ENCODE measurements at regions not wholly inside any gene's neighbourhood (a gene's known extent, or its start where the extent isn't known, plus 50 kb on each side); places are given as distances from the start of the nearest gene placed in this dataset.

DNA sequence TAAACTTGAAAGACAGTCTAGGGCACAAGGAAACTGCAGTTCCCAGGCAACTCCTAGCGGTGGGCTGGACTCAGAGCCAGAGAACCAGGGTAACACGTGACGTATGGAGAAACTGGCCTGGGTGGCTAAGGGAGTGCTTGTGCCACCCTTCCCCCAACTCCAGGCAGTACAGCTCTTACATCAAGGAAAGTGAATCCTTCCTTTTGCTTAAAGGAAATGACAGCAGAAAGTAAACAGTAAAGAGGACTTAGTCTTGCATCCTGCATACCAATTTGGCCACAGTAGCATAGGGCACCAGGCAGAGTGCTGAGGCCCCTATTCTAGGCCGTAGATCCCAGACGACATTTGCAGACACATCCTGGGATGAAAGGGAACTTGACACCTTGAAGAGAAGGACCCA is 322.8 kb downstream of the CD109 start:
- DNase-seq (ENCODE audit: low spot score) (no peak), FAIRE-seq (no peak), ATAC-seq (no peak)
- TF ChIP-seq YY1 (IDR thresholded peaks at IDR 0.05; ENCODE audit: insufficient read depth, insufficient replicate concordance, low read depth, low read length) (no peak), PLRG1 (conservative IDR thresholded peaks at IDR 0.05) (no peak), DNMT3B (CRISPR knock-in tag; conservative IDR thresholded peaks at IDR 0.05) (no peak), MED1 (CRISPR knock-in tag; IDR thresholded peaks at IDR 0.05) (no peak)
- no peaks in the 10 kb centered on the region for H3K4me1 ChIP-seq (ENCODE audit: insufficient read depth, low read length)
- WGBS (ENCODE audit: low lambda C conversion rate), result 29% methylated on average over 5 of the region's 5 CpGs
- in situ Hi-C loops (cut with HindIII; ENCODE audit: extremely low pct_ligation_motif_present, low pct_unique_long_range_greater_than_20kb), result no loop called here
- H4K20me1 ChIP-seq (ENCODE audit: insufficient read depth, low read length), result no peaks in the 10 kb centered on the region
- no peak overlapping the region for H3K4me2 ChIP-seq (ENCODE audit: low read depth, low read length)
- no peaks in the 10 kb centered on the region for H3K27me3 ChIP-seq (ENCODE audit: control insufficient read depth in 1 of 2, insufficient read depth in 2 of 2, low read length in 2 of 2)
- intact Hi-C loops (cut with micrococcal nuclease; ENCODE audit: unreplicated experiment), result no loop called here
- POLR2A ChIA-PET, result no interaction called here
- H3K9ac ChIP-seq (ENCODE audit: insufficient read depth, low read depth, low read length), result no peak overlapping the region
- CTCF ChIA-PET (ENCODE audit: low intra/inter-chr PET ratio, low total read pairs), result no interaction called here
- H3K27ac ChIP-seq (ENCODE audit: extremely low read length, insufficient read depth, low read length), result no peak overlapping the region
- H3K9me3 ChIP-seq (ENCODE audit: low read length), result no peaks in the 10 kb centered on the region
- no peaks in the 10 kb centered on the region for H3K36me3 ChIP-seq (replicated peaks in 1 of 2; ENCODE audit: control insufficient read depth in 1 of 2, insufficient read depth in 2 of 2, low read length in 2 of 2)
- no peak overlapping the region for H2AFZ ChIP-seq (ENCODE audit: low read length)
- no TSS peak for BruUV-seq (replicated peaks)
- no peak overlapping the region for H3K4me3 ChIP-seq (replicated peaks in 1 of 3; ENCODE audit: insufficient read depth in 1 of 3, low read depth in 2 of 3, low read length in 3 of 3)
- no peaks in the 10 kb centered on the region for H3K79me2 ChIP-seq (ENCODE audit: insufficient read depth, low read length)

DNA sequence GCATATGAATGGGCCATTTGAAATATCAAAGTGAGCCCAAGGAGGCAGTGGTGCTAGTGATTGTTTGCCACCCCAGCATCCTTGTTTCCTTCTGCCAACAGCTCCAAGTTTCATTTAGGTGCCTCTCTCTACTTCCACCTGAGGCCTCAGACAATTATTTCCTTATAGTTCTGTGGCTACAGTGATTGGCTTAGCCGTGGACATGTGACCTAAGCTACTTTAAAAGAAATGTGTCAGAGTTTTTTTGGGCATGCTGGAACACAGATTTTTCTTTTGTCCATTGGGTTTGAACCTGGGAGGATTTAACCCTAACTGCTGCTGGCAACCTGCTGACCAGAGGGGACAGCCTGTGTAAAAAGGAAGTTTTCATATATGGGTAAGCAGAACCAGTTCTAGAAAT is 319.4 kb downstream of the CD109 start:
- DNase-seq (ENCODE audit: low spot score) (no peak), ATAC-seq (no peak), FAIRE-seq (no peak)
- no peak overlapping the region for H3K4me3 ChIP-seq (replicated peaks in 1 of 3; ENCODE audit: insufficient read depth in 1 of 3, low read depth in 2 of 3, low read length in 3 of 3)
- H2AFZ ChIP-seq (ENCODE audit: low read length), result no peak overlapping the region
- H3K79me2 ChIP-seq (ENCODE audit: insufficient read depth, low read length), result no peaks in the 10 kb centered on the region
- no peak overlapping the region for H3K27ac ChIP-seq (ENCODE audit: extremely low read length, insufficient read depth, low read length)
- no peaks in the 10 kb centered on the region for H3K36me3 ChIP-seq (replicated peaks in 1 of 2; ENCODE audit: control insufficient read depth in 1 of 2, insufficient read depth in 2 of 2, low read length in 2 of 2)
- H4K20me1 ChIP-seq (ENCODE audit: insufficient read depth, low read length), result no peaks in the 10 kb centered on the region
- in situ Hi-C loops (cut with HindIII; ENCODE audit: extremely low pct_ligation_motif_present, low pct_unique_long_range_greater_than_20kb), result no loop called here
- no peak overlapping the region for H3K9ac ChIP-seq (ENCODE audit: insufficient read depth, low read depth, low read length)
- no peaks in the 10 kb centered on the region for H3K9me3 ChIP-seq (ENCODE audit: low read length)
- WGBS (ENCODE audit: low lambda C conversion rate), result 0% methylated on average over 1 of the region's 1 CpG
- H3K27me3 ChIP-seq (ENCODE audit: control insufficient read depth in 1 of 2, insufficient read depth in 2 of 2, low read length in 2 of 2), result no peaks in the 10 kb centered on the region
- CTCF ChIA-PET (ENCODE audit: low intra/inter-chr PET ratio, low total read pairs), result no interaction called here
- no peaks in the 10 kb centered on the region for H3K4me1 ChIP-seq (ENCODE audit: insufficient read depth, low read length)
- H3K4me2 ChIP-seq (ENCODE audit: low read depth, low read length), result no peak overlapping the region
- intact Hi-C loops (cut with micrococcal nuclease; ENCODE audit: unreplicated experiment), result no loop called here
- POLR2A ChIA-PET, result no interaction called here
- BruUV-seq (replicated peaks), result no TSS peak
- TF ChIP-seq KLF11 (CRISPR knock-in tag; IDR thresholded peaks at IDR 0.05) (no peak), ETV5 (CRISPR knock-in tag; IDR thresholded peaks at IDR 0.05; ENCODE audit: borderline replicate concordance) (no peak), ZNF329 (CRISPR knock-in tag; IDR thresholded peaks at IDR 0.05; ENCODE audit: low read depth) (no peak), THAP11 (CRISPR knock-in tag; IDR thresholded peaks at IDR 0.05) (no peak), SNAPC2 (CRISPR knock-in tag; IDR thresholded peaks at IDR 0.05) (no peak), EEA1 (CRISPR knock-in tag; IDR thresholded peaks at IDR 0.05; ENCODE audit: borderline replicate concordance) (no peak), NFIC (IDR thresholded peaks at IDR 0.05; ENCODE audit: low read length) (no peak), JUND (CRISPR knock-in tag; IDR thresholded peaks at IDR 0.05) (no peak), PTBP1 (IDR thresholded peaks at IDR 0.05; ENCODE audit: low read depth, low read length, poor library complexity, severe bottlenecking) (no peak), XBP1 (CRISPR knock-in tag; IDR thresholded peaks at IDR 0.05) (no peak), ZFAT (CRISPR knock-in tag; conservative IDR thresholded peaks at IDR 0.05) (no peak), FLYWCH1 (CRISPR knock-in tag; IDR thresholded peaks at IDR 0.05) (no peak)
- TF ChIP-seq, protein P1, sequence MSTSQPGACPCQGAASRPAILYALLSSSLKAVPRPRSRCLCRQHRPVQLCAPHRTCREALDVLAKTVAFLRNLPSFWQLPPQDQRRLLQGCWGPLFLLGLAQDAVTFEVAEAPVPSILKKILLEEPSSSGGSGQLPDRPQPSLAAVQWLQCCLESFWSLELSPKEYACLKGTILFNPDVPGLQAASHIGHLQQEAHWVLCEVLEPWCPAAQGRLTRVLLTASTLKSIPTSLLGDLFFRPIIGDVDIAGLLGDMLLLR (CRISPR knock-in tag; IDR thresholded peaks at IDR 0.05), result no peak
- TF ChIP-seq, protein P2, sequence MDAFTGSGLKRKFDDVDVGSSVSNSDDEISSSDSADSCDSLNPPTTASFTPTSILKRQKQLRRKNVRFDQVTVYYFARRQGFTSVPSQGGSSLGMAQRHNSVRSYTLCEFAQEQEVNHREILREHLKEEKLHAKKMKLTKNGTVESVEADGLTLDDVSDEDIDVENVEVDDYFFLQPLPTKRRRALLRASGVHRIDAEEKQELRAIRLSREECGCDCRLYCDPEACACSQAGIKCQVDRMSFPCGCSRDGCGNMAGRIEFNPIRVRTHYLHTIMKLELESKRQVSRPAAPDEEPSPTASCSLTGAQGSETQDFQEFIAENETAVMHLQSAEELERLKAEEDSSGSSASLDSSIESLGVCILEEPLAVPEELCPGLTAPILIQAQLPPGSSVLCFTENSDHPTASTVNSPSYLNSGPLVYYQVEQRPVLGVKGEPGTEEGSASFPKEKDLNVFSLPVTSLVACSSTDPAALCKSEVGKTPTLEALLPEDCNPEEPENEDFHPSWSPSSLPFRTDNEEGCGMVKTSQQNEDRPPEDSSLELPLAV (CRISPR knock-in tag; conservative IDR thresholded peaks at IDR 0.05; ENCODE audit: low read depth), result no peak

Measured in HepG2 (cell line).